ENCODE measurements at regions not wholly inside any gene's neighbourhood (a gene's known extent, or its start where the extent isn't known, plus 50 kb on each side); places are given as distances from the start of the nearest gene placed in this dataset.

DNA sequence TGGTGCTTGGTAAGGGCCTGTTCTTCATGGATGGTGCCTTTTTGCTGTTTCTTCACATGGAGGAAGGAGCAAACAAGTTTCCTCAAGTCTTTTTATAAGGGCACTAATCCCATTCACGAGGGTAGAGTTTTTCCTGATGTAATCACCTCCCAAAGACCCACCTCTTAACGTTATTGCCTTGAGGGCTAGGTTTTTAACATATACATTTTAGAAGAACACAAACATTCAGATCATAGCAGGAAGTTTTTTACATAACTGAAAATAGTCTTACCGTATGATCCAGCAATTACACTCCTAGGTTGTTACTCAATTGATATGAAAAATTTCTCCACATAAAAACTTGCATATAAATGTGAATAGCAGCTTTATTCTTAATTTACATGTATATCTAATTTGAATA lies 976.3 kb downstream of the DSC3 start:
- CTCF ChIA-PET = no interaction called here
- POLR2A ChIA-PET = no interaction called here
- H3K9me3 ChIP-seq (ENCODE audit: control insufficient read depth, insufficient read depth, low read depth, low read length) = no peaks in the 10 kb centered on the region
- no peak overlapping the region for H3K4me3 ChIP-seq (ENCODE audit: low read depth, low read length)
- no peak for TF ChIP-seq ZNF391 (tag by site-specific recombination; IDR thresholded peaks at IDR 0.05; ENCODE audit: borderline replicate concordance, low read depth)
- no peak for TF ChIP-seq ZNF121 (tag by site-specific recombination; IDR thresholded peaks at IDR 0.05)
- no peak for TF ChIP-seq ZNF629 (tag by site-specific recombination; IDR thresholded peaks at IDR 0.05)
- no peak for TF ChIP-seq YY1 (tag by site-specific recombination; IDR thresholded peaks at IDR 0.05)
- TF ChIP-seq, protein P1, sequence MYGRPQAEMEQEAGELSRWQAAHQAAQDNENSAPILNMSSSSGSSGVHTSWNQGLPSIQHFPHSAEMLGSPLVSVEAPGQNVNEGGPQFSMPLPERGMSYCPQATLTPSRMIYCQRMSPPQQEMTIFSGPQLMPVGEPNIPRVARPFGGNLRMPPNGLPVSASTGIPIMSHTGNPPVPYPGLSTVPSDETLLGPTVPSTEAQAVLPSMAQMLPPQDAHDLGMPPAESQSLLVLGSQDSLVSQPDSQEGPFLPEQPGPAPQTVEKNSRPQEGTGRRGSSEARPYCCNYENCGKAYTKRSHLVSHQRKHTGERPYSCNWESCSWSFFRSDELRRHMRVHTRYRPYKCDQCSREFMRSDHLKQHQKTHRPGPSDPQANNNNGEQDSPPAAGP (tag by site-specific recombination; IDR thresholded peaks at IDR 0.05) = no peak
- TF ChIP-seq, protein P2, sequence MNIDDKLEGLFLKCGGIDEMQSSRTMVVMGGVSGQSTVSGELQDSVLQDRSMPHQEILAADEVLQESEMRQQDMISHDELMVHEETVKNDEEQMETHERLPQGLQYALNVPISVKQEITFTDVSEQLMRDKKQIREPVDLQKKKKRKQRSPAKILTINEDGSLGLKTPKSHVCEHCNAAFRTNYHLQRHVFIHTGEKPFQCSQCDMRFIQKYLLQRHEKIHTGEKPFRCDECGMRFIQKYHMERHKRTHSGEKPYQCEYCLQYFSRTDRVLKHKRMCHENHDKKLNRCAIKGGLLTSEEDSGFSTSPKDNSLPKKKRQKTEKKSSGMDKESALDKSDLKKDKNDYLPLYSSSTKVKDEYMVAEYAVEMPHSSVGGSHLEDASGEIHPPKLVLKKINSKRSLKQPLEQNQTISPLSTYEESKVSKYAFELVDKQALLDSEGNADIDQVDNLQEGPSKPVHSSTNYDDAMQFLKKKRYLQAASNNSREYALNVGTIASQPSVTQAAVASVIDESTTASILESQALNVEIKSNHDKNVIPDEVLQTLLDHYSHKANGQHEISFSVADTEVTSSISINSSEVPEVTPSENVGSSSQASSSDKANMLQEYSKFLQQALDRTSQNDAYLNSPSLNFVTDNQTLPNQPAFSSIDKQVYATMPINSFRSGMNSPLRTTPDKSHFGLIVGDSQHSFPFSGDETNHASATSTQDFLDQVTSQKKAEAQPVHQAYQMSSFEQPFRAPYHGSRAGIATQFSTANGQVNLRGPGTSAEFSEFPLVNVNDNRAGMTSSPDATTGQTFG (tag by site-specific recombination; IDR thresholded peaks at IDR 0.05; ENCODE audit: borderline replicate concordance) = no peak
- no peak for TF ChIP-seq ZNF791 (tag by site-specific recombination; IDR thresholded peaks at IDR 0.05)
- no peak for TF ChIP-seq ZNF223 (tag by site-specific recombination; IDR thresholded peaks at IDR 0.05)
- H3K27ac ChIP-seq (ENCODE audit: extremely low read depth, low read depth, low read length) = no peak overlapping the region
- no peaks in the 10 kb centered on the region for H3K36me3 ChIP-seq (ENCODE audit: control insufficient read depth in 2 of 2, insufficient read depth in 1 of 2, low read length in 2 of 2)
- no peaks in the 10 kb centered on the region for H3K4me1 ChIP-seq (ENCODE audit: control insufficient read depth, insufficient read depth, low read length)

DNA sequence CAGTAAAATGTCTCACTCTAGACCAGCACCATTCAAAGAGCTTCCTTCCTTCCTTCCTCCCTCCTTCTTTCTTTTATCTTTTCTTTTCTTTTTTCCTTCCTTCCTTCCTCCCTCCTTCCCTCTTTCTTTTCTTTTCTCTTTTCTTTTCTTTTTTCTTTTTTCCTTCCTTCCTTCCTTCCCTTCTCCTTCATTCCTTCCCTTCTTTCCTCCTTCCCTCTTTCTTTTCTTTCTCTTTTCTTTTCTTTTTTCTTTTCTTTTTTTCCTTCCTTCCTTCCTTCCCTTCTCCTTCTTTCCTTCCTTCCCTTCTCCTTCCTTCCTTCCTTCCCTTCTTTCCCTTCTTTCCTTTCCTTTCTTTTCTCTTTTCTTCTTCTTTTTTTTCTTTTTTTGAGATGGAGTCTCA lies 985.1 kb downstream of the DSC3 start:
- no peak overlapping the region for H3K4me3 ChIP-seq (ENCODE audit: low read depth, low read length)
- ChIA-PET CTCF (no interaction called here), POLR2A (no interaction called here)
- no peaks in the 10 kb centered on the region for H3K36me3 ChIP-seq (ENCODE audit: control insufficient read depth in 2 of 2, insufficient read depth in 1 of 2, low read length in 2 of 2)
- no peak for TF ChIP-seq ZSCAN16 (tag by site-specific recombination; IDR thresholded peaks at IDR 0.05)
- no peak for TF ChIP-seq ZNF16 (tag by site-specific recombination; IDR thresholded peaks at IDR 0.05; ENCODE audit: low read depth)
- no peak for TF ChIP-seq SCRT1 (tag by site-specific recombination; IDR thresholded peaks at IDR 0.05; ENCODE audit: borderline replicate concordance)
- TF ChIP-seq ZBTB20 (tag by site-specific recombination; IDR thresholded peaks at IDR 0.05) = no peak
- peak; percentile 54 for TF ChIP-seq ZNF366 (tag by site-specific recombination; conservative IDR thresholded peaks at IDR 0.05)
- H3K27ac ChIP-seq (ENCODE audit: extremely low read depth, low read depth, low read length) = no peak overlapping the region
- no peaks in the 10 kb centered on the region for H3K4me1 ChIP-seq (ENCODE audit: control insufficient read depth, insufficient read depth, low read length)
- no peaks in the 10 kb centered on the region for H3K9me3 ChIP-seq (ENCODE audit: control insufficient read depth, insufficient read depth, low read depth, low read length)

DNA sequence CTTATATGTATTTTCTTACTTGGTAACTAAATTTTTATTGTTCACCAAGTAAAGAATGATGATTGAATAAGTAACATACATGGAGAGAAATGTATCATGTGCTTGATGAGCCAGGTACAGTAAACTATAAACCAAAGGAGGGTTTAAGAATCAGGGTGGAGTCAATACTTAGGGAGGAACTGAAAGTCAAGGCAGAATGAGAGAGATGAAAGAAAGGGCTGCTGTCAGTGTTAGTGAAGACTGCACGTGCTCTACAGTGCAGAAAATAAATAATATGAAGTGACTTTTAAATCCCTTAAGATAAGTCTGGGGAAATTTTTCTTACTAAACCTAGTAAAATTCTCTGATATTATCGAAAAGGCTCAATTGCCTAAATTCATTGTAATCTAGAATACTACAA lies 986.0 kb downstream of the DSC3 start:
- TF ChIP-seq, protein P3, sequence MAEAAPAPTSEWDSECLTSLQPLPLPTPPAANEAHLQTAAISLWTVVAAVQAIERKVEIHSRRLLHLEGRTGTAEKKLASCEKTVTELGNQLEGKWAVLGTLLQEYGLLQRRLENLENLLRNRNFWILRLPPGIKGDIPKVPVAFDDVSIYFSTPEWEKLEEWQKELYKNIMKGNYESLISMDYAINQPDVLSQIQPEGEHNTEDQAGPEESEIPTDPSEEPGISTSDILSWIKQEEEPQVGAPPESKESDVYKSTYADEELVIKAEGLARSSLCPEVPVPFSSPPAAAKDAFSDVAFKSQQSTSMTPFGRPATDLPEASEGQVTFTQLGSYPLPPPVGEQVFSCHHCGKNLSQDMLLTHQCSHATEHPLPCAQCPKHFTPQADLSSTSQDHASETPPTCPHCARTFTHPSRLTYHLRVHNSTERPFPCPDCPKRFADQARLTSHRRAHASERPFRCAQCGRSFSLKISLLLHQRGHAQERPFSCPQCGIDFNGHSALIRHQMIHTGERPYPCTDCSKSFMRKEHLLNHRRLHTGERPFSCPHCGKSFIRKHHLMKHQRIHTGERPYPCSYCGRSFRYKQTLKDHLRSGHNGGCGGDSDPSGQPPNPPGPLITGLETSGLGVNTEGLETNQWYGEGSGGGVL (tag by site-specific recombination; IDR thresholded peaks at IDR 0.05) = no peak
- no peak for TF ChIP-seq ZNF394 (tag by site-specific recombination; IDR thresholded peaks at IDR 0.05; ENCODE audit: borderline replicate concordance)
- no peak for TF ChIP-seq ZEB2 (tag by site-specific recombination; IDR thresholded peaks at IDR 0.05)
- TF ChIP-seq ZNF416 (tag by site-specific recombination; IDR thresholded peaks at IDR 0.05) = no peak
- no peak for TF ChIP-seq ZNF133 (tag by site-specific recombination; IDR thresholded peaks at IDR 0.05)
- no peak for TF ChIP-seq ZNF76 (tag by site-specific recombination; IDR thresholded peaks at IDR 0.05; ENCODE audit: borderline replicate concordance, low read depth)
- no peak for TF ChIP-seq KLF9 (tag by site-specific recombination; IDR thresholded peaks at IDR 0.05; ENCODE audit: low read depth)
- TF ChIP-seq SCRT2 (tag by site-specific recombination; IDR thresholded peaks at IDR 0.05) = no peak
- no peak for TF ChIP-seq PRDM1 (tag by site-specific recombination; IDR thresholded peaks at IDR 0.05)
- TF ChIP-seq, protein P4, sequence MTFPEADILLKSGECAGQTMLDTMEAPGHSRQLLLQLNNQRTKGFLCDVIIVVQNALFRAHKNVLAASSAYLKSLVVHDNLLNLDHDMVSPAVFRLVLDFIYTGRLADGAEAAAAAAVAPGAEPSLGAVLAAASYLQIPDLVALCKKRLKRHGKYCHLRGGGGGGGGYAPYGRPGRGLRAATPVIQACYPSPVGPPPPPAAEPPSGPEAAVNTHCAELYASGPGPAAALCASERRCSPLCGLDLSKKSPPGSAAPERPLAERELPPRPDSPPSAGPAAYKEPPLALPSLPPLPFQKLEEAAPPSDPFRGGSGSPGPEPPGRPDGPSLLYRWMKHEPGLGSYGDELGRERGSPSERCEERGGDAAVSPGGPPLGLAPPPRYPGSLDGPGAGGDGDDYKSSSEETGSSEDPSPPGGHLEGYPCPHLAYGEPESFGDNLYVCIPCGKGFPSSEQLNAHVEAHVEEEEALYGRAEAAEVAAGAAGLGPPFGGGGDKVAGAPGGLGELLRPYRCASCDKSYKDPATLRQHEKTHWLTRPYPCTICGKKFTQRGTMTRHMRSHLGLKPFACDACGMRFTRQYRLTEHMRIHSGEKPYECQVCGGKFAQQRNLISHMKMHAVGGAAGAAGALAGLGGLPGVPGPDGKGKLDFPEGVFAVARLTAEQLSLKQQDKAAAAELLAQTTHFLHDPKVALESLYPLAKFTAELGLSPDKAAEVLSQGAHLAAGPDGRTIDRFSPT (tag by site-specific recombination; IDR thresholded peaks at IDR 0.05) = no peak
- TF ChIP-seq ZBTB21 (tag by site-specific recombination; IDR thresholded peaks at IDR 0.05) = no peak
- no peak for TF ChIP-seq ZNF248 (tag by site-specific recombination; IDR thresholded peaks at IDR 0.05)
- ChIA-PET CTCF (no interaction called here), POLR2A (no interaction called here)
- Histone ChIP-seq H3K36me3 (ENCODE audit: control insufficient read depth in 2 of 2, insufficient read depth in 1 of 2, low read length in 2 of 2) (no peaks in the 10 kb centered on the region), H3K9me3 (ENCODE audit: control insufficient read depth, insufficient read depth, low read depth, low read length) (no peaks in the 10 kb centered on the region), H3K4me1 (ENCODE audit: control insufficient read depth, insufficient read depth, low read length) (no peaks in the 10 kb centered on the region), H3K4me3 (ENCODE audit: low read depth, low read length) (no peak overlapping the region), H3K27ac (ENCODE audit: extremely low read depth, low read depth, low read length) (no peak overlapping the region)
